NB4 (cell line): ENCODE measurements at regions not wholly inside any gene's neighbourhood (a gene's known extent, or its start where the extent isn't known, plus 50 kb on each side); places are given as distances from the start of the nearest gene placed in this dataset.
"Not testable (repeated sequence)": the region's sequence is repeated elsewhere in the genome, so short reads cannot be mapped to it uniquely, and the experiment has no call there.

Source experiments
- DNase-seq: peaks from one replicate; pipeline ENCODE4 v3.0.0; 2010; ENCODE audit warnings: low read depth
- H3K4me3 ChIP-seq: one replicate; pipeline ENCODE4 v1.5.1; 2011; ENCODE audit warnings: mild to moderate bottlenecking, low read depth, low read length, moderate library complexity
- MAX ChIP-seq: IDR thresholded peaks from 2 replicates; pipeline ENCODE4 v1.6.1; 2011; ENCODE audit warnings: low read depth, low read length
- MYC ChIP-seq: IDR thresholded peaks from 2 replicates; pipeline ENCODE4 v1.6.1; 2011; ENCODE audit warnings: low read depth, low read length
- POLR2A ChIP-seq: IDR thresholded peaks from 2 replicates; pipeline ENCODE4 v1.6.1; 2011; ENCODE audit warnings: mild to moderate bottlenecking; ENCODE audit not compliant: insufficient read length; ENCODE audit errors: extremely low read depth
- TF ChIP-seq, protein P1 (sequence below): IDR thresholded peaks from one replicate; pipeline ENCODE4 v1.5.1; 2012; ENCODE audit warnings: low read depth, low read length

DNA sequence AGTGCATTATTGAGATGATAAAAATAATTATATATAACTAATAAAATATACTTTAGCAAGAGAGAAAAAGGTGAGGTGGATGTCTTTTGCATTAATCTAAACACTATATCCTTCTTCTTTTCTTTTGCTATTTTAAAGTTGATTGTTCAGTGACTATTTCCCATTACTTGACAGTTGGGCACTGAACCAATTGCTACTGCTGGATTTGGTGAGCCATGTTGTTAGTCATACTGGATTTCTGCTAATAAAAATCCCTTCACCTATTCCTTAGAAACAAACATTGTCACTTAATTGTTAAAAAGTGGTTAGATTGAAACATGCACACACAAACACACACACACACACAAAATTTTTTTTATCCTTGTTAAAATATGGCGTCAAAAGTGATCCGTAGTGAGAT, 251.6 kb upstream of the ALG10 start:
- TF ChIP-seq, protein P1, sequence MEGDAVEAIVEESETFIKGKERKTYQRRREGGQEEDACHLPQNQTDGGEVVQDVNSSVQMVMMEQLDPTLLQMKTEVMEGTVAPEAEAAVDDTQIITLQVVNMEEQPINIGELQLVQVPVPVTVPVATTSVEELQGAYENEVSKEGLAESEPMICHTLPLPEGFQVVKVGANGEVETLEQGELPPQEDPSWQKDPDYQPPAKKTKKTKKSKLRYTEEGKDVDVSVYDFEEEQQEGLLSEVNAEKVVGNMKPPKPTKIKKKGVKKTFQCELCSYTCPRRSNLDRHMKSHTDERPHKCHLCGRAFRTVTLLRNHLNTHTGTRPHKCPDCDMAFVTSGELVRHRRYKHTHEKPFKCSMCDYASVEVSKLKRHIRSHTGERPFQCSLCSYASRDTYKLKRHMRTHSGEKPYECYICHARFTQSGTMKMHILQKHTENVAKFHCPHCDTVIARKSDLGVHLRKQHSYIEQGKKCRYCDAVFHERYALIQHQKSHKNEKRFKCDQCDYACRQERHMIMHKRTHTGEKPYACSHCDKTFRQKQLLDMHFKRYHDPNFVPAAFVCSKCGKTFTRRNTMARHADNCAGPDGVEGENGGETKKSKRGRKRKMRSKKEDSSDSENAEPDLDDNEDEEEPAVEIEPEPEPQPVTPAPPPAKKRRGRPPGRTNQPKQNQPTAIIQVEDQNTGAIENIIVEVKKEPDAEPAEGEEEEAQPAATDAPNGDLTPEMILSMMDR = no peak
- no peak for TF ChIP-seq MYC
- TF ChIP-seq POLR2A = no peak
- TF ChIP-seq MAX = no peak

DNA sequence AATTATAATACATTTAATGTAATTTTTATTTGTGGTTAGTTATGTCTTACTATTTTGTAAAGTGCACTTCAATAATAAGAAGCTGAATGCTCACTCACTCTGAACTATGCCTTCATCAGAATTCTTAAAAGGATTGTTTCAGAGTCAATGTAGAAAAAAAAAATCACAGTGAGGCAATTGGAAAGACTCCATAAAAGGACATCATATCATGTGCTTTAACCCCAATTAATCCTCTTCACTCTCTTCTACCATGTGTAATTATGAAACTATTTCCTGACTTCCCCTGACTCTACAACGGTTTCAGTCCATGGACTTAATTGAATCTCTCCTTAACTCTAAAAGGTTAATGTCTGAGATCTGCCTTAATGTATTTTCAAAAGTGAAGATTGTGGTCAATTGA, 250.4 kb upstream of the ALG10 start:
- no peak for DNase-seq
- TF ChIP-seq MAX (no peak), MYC (no peak)
- TF ChIP-seq, protein P1 = no peak
- H3K4me3 ChIP-seq = no peak overlapping the region

More for the DNA sequence above, 251.6 kb upstream of the ALG10 start:
- H3K4me3 ChIP-seq = no peak overlapping the region
- DNase-seq = no peak

GRCh38 chr12:33773091-33773490, 249.2 kb upstream of the ALG10 start:
- H3K4me3 ChIP-seq, DNase-seq: not testable (repeated sequence)

DNA sequence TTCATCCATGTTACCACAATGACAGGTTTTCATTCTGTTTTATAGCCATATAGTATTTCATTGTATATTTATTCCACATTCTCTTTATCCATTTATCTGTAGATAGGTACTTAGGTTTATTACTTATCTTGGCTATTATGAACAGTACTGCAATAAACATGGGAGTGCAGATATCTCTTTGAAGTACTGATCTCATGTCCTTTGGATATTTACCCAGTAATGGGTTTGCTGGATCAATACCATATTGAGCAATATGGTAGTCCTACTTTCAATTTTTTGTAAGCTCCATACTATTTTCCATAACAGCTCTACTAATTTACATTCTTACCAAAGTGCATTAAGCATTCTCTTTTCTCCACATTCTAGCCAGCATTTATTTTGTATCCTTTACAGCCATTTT, 235.8 kb upstream of the ALG10 start:
- TF ChIP-seq POLR2A (no peak), MYC (no peak), MAX (no peak)
- TF ChIP-seq, protein P1 = no peak
- H3K4me3 ChIP-seq = no peak overlapping the region
- no peak for DNase-seq

GRCh38 chr12:33794954-33795353, 227.3 kb upstream of the ALG10 start:
- no peak for TF ChIP-seq MYC
- TF ChIP-seq, protein P1 = no peak

DNA sequence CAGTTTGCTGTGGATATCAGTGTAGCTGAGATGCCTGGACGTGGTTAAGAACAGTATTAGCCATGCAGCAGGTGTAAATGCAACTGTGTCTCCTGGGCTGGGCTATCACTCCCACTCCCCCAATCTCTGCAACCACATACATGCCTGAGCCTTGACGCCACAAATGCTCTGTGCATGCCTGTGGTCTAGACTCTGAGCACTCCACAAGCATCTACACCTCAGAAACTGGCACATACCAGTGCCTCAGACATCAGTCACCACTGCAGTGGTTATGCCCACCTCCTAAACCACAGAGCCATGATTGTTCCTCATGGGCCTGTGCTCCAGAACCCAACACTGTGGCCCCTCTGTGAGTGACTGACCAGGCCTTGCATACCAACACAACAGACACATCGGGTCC, 226.8 kb upstream of the ALG10 start:
- TF ChIP-seq MAX = no peak
- TF ChIP-seq, protein P1 = no peak
- no peak for TF ChIP-seq MYC
- no peak for TF ChIP-seq POLR2A
- no peak overlapping the region for H3K4me3 ChIP-seq
- no peak for DNase-seq

More at GRCh38 chr12:33794954-33795353, 227.3 kb upstream of the ALG10 start:
- no peak for DNase-seq
- H3K4me3 ChIP-seq = no peak overlapping the region

GRCh38 chr12:33813536-33813935, 208.8 kb upstream of the ALG10 start:
- H3K4me3 ChIP-seq = no peak overlapping the region
- DNase-seq = no peak
- TF ChIP-seq MAX = no peak
- no peak for TF ChIP-seq MYC
- TF ChIP-seq POLR2A = no peak
- TF ChIP-seq, protein P1 = no peak
